HUES6 (cell line): ENCODE measurements at regions not wholly inside any gene's neighbourhood (a gene's known extent, or its start where the extent isn't known, plus 50 kb on each side); places are given as distances from the start of the nearest gene placed in this dataset.

Experiments
- H3K27ac ChIP-seq: 2 replicates; pipeline ENCODE4 v1.7.0; 2013; ENCODE audit warnings: low read depth, mild to moderate bottlenecking, low read length, inconsistent platforms
- H3K27me3 ChIP-seq: 2 replicates; pipeline ENCODE4 v1.6.1; 2013; ENCODE audit warnings: low read length; ENCODE audit not compliant: control insufficient read depth, insufficient read depth
- H3K36me3 ChIP-seq: 2 replicates; pipeline ENCODE4 v1.6.1; 2013; ENCODE audit warnings: low read length; ENCODE audit not compliant: control insufficient read depth, insufficient read depth
- H3K4me1 ChIP-seq: 2 replicates; pipeline ENCODE4 v1.6.1; 2013; ENCODE audit warnings: low read length; ENCODE audit not compliant: control insufficient read depth, insufficient read depth
- H3K4me3 ChIP-seq: 2 replicates; pipeline ENCODE4 v1.5.1; 2013; ENCODE audit warnings: low read depth, low read length
- H3K9ac ChIP-seq: one replicate; pipeline ENCODE4 v1.6.1; 2013; ENCODE audit warnings: mild to moderate bottlenecking, low read length
- H3K9me3 ChIP-seq: 2 replicates; pipeline ENCODE4 v1.6.1; 2013; ENCODE audit warnings: low read depth, low read length; ENCODE audit not compliant: control insufficient read depth, insufficient read depth

- no peak overlapping the region for H3K4me3 ChIP-seq
- H3K27me3 ChIP-seq = no peaks in the 10 kb centered on the region
- no peaks in the 10 kb centered on the region for H3K36me3 ChIP-seq
- H3K9me3 ChIP-seq = peaks cover 9% of the 10 kb centered on the region; the same call in 1 of the 2 replicates
- H3K9ac ChIP-seq = no peak overlapping the region
- H3K4me1 ChIP-seq = no peaks in the 10 kb centered on the region
- no peak overlapping the region for H3K27ac ChIP-seq
These were observed 123.4 kb upstream of the SLC24A5 start for GRCh38 chr15:47997195-47998080.

GRCh38 chr15:47998619-47999019, 122.2 kb upstream of the SLC24A5 start:
- Histone ChIP-seq H3K4me1 (no peaks in the 10 kb centered on the region), H3K9ac (no peak overlapping the region), H3K27me3 (no peaks in the 10 kb centered on the region), H3K27ac (no peak overlapping the region), H3K9me3 (peaks cover 9% of the 10 kb centered on the region; the same call in 1 of the 2 replicates), H3K4me3 (no peak overlapping the region), H3K36me3 (no peaks in the 10 kb centered on the region)

GRCh38 chr15:48001393-48002039, 119.3 kb upstream of the SLC24A5 start:
- Histone ChIP-seq H3K4me1 (peaks cover 10% of the 10 kb centered on the region), H3K4me3 (no peak overlapping the region), H3K27ac (no peak overlapping the region), H3K27me3 (no peaks in the 10 kb centered on the region), H3K9me3 (peaks cover 9% of the 10 kb centered on the region; the same call in 1 of the 2 replicates), H3K36me3 (no peaks in the 10 kb centered on the region), H3K9ac (no peak overlapping the region)

GRCh38 chr15:48002767-48003166, 118.0 kb upstream of the SLC24A5 start:
- Histone ChIP-seq H3K27ac (no peak overlapping the region), H3K27me3 (no peaks in the 10 kb centered on the region), H3K9ac (no peak overlapping the region), H3K36me3 (no peaks in the 10 kb centered on the region), H3K9me3 (peaks cover 9% of the 10 kb centered on the region; the same call in 1 of the 2 replicates), H3K4me3 (no peak overlapping the region), H3K4me1 (peaks cover 12% of the 10 kb centered on the region)

GRCh38 chr15:48003441-48003840, 117.3 kb upstream of the SLC24A5 start:
- Histone ChIP-seq H3K9me3 (peaks cover 3% of the 10 kb centered on the region; the same call in 1 of the 2 replicates), H3K4me1 (peaks cover 12% of the 10 kb centered on the region), H3K9ac (no peak overlapping the region), H3K36me3 (no peaks in the 10 kb centered on the region), H3K4me3 (no peak overlapping the region), H3K27me3 (no peaks in the 10 kb centered on the region), H3K27ac (no peak overlapping the region)

GRCh38 chr15:48005077-48005476, 115.7 kb upstream of the SLC24A5 start:
- H3K36me3 ChIP-seq = no peaks in the 10 kb centered on the region
- no peaks in the 10 kb centered on the region for H3K27me3 ChIP-seq
- H3K4me1 ChIP-seq = peaks cover 12% of the 10 kb centered on the region
- H3K4me3 ChIP-seq = no peak overlapping the region
- no peaks in the 10 kb centered on the region for H3K9me3 ChIP-seq
- no peak overlapping the region for H3K9ac ChIP-seq
- H3K27ac ChIP-seq = no peak overlapping the region

GRCh38 chr15:48006031-48006511, 114.7 kb upstream of the SLC24A5 start:
- Histone ChIP-seq H3K4me1 (peaks cover 12% of the 10 kb centered on the region), H3K36me3 (no peaks in the 10 kb centered on the region), H3K4me3 (no peak overlapping the region), H3K27ac (no peak overlapping the region), H3K27me3 (no peaks in the 10 kb centered on the region), H3K9ac (no peak overlapping the region), H3K9me3 (no peaks in the 10 kb centered on the region)

GRCh38 chr15:48010316-48010715, 110.5 kb upstream of the SLC24A5 start:
- H3K9ac ChIP-seq = no peak overlapping the region
- no peak overlapping the region for H3K4me3 ChIP-seq
- H3K4me1 ChIP-seq = peaks cover 12% of the 10 kb centered on the region
- H3K27me3 ChIP-seq = no peaks in the 10 kb centered on the region
- H3K9me3 ChIP-seq = no peaks in the 10 kb centered on the region
- H3K36me3 ChIP-seq = no peaks in the 10 kb centered on the region
- no peak overlapping the region for H3K27ac ChIP-seq

- no peak overlapping the region for H3K9ac ChIP-seq
- H3K4me1 ChIP-seq = no peaks in the 10 kb centered on the region; the same call in 1 of the 2 replicates
- H3K27me3 ChIP-seq = no peaks in the 10 kb centered on the region
- no peak overlapping the region for H3K27ac ChIP-seq
- H3K9me3 ChIP-seq = no peaks in the 10 kb centered on the region
- no peak overlapping the region for H3K4me3 ChIP-seq
- no peaks in the 10 kb centered on the region for H3K36me3 ChIP-seq
These were observed 108.6 kb upstream of the SLC24A5 start for GRCh38 chr15:48012191-48012590.

- no peak overlapping the region for H3K27ac ChIP-seq
- H3K36me3 ChIP-seq = no peaks in the 10 kb centered on the region
- no peak overlapping the region for H3K4me3 ChIP-seq
- no peak overlapping the region for H3K9ac ChIP-seq
- H3K4me1 ChIP-seq = no peaks in the 10 kb centered on the region
- no peaks in the 10 kb centered on the region for H3K9me3 ChIP-seq
- no peaks in the 10 kb centered on the region for H3K27me3 ChIP-seq
These were observed 103.9 kb upstream of the SLC24A5 start for GRCh38 chr15:48016865-48017264.

- Histone ChIP-seq H3K9ac (no peak overlapping the region), H3K4me3 (no peak overlapping the region), H3K27me3 (no peaks in the 10 kb centered on the region), H3K36me3 (no peaks in the 10 kb centered on the region), H3K9me3 (no peaks in the 10 kb centered on the region), H3K4me1 (no peaks in the 10 kb centered on the region), H3K27ac (no peak overlapping the region)
These were observed 103.0 kb upstream of the SLC24A5 start for GRCh38 chr15:48017747-48018146.
